ENCODE measurements at regions not wholly inside any gene's neighbourhood (a gene's known extent, or its start where the extent isn't known, plus 50 kb on each side); places are given as distances from the start of the nearest gene placed in this dataset.

GRCh38 chr7:28299556-28299955 is 112.8 kb upstream of the CREB5 start:
- no peak overlapping the region for H3K27ac ChIP-seq
- no peak for TF ChIP-seq CTCF (conservative IDR thresholded peaks at IDR 0.05)
- no peak for TF ChIP-seq ZFX (IDR thresholded peaks at IDR 0.05)

- TF ChIP-seq ZFX (IDR thresholded peaks at IDR 0.05) (no peak), CTCF (conservative IDR thresholded peaks at IDR 0.05) (no peak)
- H3K27ac ChIP-seq = no peak overlapping the region
These were observed 111.8 kb upstream of the CREB5 start for GRCh38 chr7:28300488-28300887.

- TF ChIP-seq ZFX (IDR thresholded peaks at IDR 0.05) (no peak), CTCF (conservative IDR thresholded peaks at IDR 0.05) (no peak)
- H3K27ac ChIP-seq = no peak overlapping the region
These were observed 111.1 kb upstream of the CREB5 start for GRCh38 chr7:28301148-28301641.

GRCh38 chr7:28304290-28304689 is 108.0 kb upstream of the CREB5 start:
- TF ChIP-seq ZFX (IDR thresholded peaks at IDR 0.05) = no peak
- no peak for TF ChIP-seq CTCF (conservative IDR thresholded peaks at IDR 0.05)
- no peak overlapping the region for H3K27ac ChIP-seq

GRCh38 chr7:28309704-28310459 is 102.4 kb upstream of the CREB5 start:
- TF ChIP-seq CTCF (conservative IDR thresholded peaks at IDR 0.05) = no peak
- no peak for TF ChIP-seq ZFX (IDR thresholded peaks at IDR 0.05)

GRCh38 chr7:28310460-28310848 is 101.9 kb upstream of the CREB5 start:
- H3K27ac ChIP-seq = no peak overlapping the region
- TF ChIP-seq CTCF (conservative IDR thresholded peaks at IDR 0.05) (no peak), ZFX (IDR thresholded peaks at IDR 0.05) (no peak)

More at GRCh38 chr7:28309704-28310459, 102.4 kb upstream of the CREB5 start:
- H3K27ac ChIP-seq = no peak overlapping the region

- no peak for TF ChIP-seq CTCF (conservative IDR thresholded peaks at IDR 0.05)
- TF ChIP-seq ZFX (IDR thresholded peaks at IDR 0.05) = no peak
- H3K27ac ChIP-seq = no peak overlapping the region
These were observed 100.6 kb upstream of the CREB5 start for GRCh38 chr7:28311670-28312069.

Measured in C4-2B (cell line).